Activated CD4-positive, alpha-beta memory T cell treated with anti-CD3 and anti-CD28 coated beads for 36 hours (primary cell): ENCODE measurements at regions not wholly inside any gene's neighbourhood (a gene's known extent, or its start where the extent isn't known, plus 50 kb on each side); places are given as distances from the start of the nearest gene placed in this dataset.

ENCODE experiments used
- CTCF ChIA-PET: fragments of 350-600 bp; sonication (Branson Sonifier 250); formaldehyde crosslinking; loops from one replicate; lab custom pipeline; 2021; ENCODE audit warnings: antibody characterized with exemption, inconsistent platforms; lab: Charles Lee
- POLR2A ChIA-PET: fragments of 350-600 bp; sonication (Branson Sonifier 250); formaldehyde crosslinking; loops from one replicate; lab custom pipeline; 2021; ENCODE audit warnings: antibody characterized with exemption; lab: Charles Lee
- DNase-seq: peaks from one replicate; pipeline ENCODE4 v3.0.0-alpha.2; 2020
- H3K27ac Mint-ChIP-seq: one replicate; pipeline ENCODE4 v1.8.0; 2021; ENCODE audit warnings: mixed read lengths
- H3K27me3 Mint-ChIP-seq: one replicate; pipeline ENCODE4 v1.8.0; 2021; ENCODE audit warnings: mixed read lengths
- H3K36me3 Mint-ChIP-seq: one replicate; pipeline ENCODE4 v1.8.0; 2021; ENCODE audit warnings: mixed read lengths
- H3K4me1 Mint-ChIP-seq: one replicate; pipeline ENCODE4 v1.8.0; 2021; ENCODE audit warnings: low read depth, mixed read lengths
- H3K4me3 Mint-ChIP-seq: one replicate; pipeline ENCODE4 v1.8.0; 2021; ENCODE audit warnings: mild to moderate bottlenecking, mixed read lengths
- H3K9me3 Mint-ChIP-seq: one replicate; pipeline ENCODE4 v1.8.0; 2021; ENCODE audit warnings: mixed read lengths
- intact Hi-C: fragments of 100-400 bp; cut with micrococcal nuclease; formaldehyde crosslinking; loops from one replicate; pipeline ENCODE4 v1.15.1; 2023

DNA sequence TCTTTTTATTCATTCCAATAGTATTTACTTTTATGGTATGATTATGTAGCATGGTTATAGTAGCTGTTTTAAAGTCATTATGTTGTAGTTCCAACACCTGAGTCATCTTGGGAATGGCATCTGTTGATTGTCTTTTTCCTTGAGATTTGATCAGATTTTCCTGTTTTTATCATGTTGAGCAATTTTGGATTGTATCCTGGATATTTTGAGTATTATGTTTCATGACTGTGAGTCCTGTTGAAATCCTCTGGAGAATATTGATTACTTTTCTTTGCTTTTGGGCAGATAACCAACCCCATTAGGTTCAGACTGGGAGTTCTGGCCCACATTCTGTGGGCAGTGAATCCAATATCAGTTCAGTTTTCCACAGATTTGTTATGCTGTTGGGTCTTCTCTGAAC lies 163.2 kb upstream of the SPRED2 start:
- Mint-ChIP-seq H3K9me3 (no peaks in the 10 kb centered on the region), H3K36me3 (no peaks in the 10 kb centered on the region), H3K27me3 (peaks cover 11% of the 10 kb centered on the region), H3K27ac (no peak overlapping the region), H3K4me1 (no peaks in the 10 kb centered on the region), H3K4me3 (no peak overlapping the region)
- DNase-seq, result no peak
- intact Hi-C loops, result no loop called here
- ChIA-PET POLR2A (no interaction called here), CTCF (no interaction called here)

- Mint-ChIP-seq H3K36me3 (no peaks in the 10 kb centered on the region), H3K4me1 (no peaks in the 10 kb centered on the region), H3K27ac (no peak overlapping the region), H3K4me3 (no peak overlapping the region), H3K9me3 (no peaks in the 10 kb centered on the region), H3K27me3 (peaks cover 13% of the 10 kb centered on the region)
- no peak for DNase-seq
- intact Hi-C loops, result no loop called here
- ChIA-PET POLR2A (no interaction called here), CTCF (no interaction called here)
Observed at GRCh38 chr2:65594150-65594549, 161.8 kb upstream of the SPRED2 start.

GRCh38 chr2:65589667-65590066 lies 157.3 kb upstream of the SPRED2 start:
- no peak overlapping the region for H3K4me3 Mint-ChIP-seq
- H3K36me3 Mint-ChIP-seq, result no peaks in the 10 kb centered on the region

DNA sequence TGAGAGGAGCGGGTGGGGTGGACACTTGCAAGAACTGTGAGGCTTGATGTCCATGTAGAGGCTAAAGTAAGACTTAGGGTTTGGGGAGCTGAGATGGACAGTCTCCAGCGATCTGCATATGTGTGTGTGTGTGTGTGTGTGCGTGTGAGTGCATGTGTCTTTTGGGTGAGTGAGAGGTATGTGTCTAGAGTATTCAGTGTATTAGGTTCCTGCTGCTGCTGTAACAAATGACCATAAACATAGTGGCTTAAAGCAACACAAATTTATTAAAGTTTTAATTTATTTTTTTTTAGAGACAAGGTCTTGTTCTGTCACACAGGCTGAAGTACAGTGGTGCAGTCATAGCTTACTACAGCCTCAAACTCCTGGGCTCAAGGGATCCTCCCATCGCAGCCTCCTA lies 155.4 kb upstream of the SPRED2 start:
- no peaks in the 10 kb centered on the region for H3K36me3 Mint-ChIP-seq
- ChIA-PET POLR2A (no interaction called here), CTCF (no interaction called here)
- H3K4me1 Mint-ChIP-seq, result no peaks in the 10 kb centered on the region
- no peak overlapping the region for H3K27ac Mint-ChIP-seq
- no peaks in the 10 kb centered on the region for H3K9me3 Mint-ChIP-seq
- no peak for DNase-seq
- H3K4me3 Mint-ChIP-seq, result no peak overlapping the region
- peaks cover 13% of the 10 kb centered on the region for H3K27me3 Mint-ChIP-seq
- intact Hi-C loops, result no loop called here

More at GRCh38 chr2:65589667-65590066, 157.3 kb upstream of the SPRED2 start:
- intact Hi-C loops, result no loop called here
- ChIA-PET POLR2A (no interaction called here), CTCF (no interaction called here)
- no peaks in the 10 kb centered on the region for H3K9me3 Mint-ChIP-seq
- H3K27me3 Mint-ChIP-seq, result peaks cover 13% of the 10 kb centered on the region
- DNase-seq, result no peak
- H3K27ac Mint-ChIP-seq, result no peak overlapping the region
- H3K4me1 Mint-ChIP-seq, result no peaks in the 10 kb centered on the region

DNA sequence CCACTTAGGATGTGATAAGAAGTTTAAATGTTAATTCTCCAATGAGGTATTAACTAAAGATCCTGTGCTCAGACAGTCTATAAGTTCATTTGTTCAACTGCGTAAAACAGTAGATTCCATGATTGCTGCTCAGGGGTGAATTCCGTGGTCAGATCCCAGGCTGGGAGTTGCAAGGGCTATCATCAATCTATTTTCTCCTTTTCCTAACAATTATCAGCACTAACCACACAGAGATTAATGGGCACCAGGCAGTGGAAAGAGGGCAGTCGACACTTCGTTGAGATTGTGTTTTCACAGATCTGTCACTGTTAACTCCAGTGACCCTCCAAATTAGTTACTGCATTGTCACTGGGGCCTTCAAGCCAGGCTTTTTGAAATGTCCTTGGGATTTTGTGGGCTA lies 154.1 kb upstream of the SPRED2 start:
- no peaks in the 10 kb centered on the region for H3K4me1 Mint-ChIP-seq
- H3K4me3 Mint-ChIP-seq, result no peak overlapping the region
- ChIA-PET CTCF (no interaction called here), POLR2A (no interaction called here)
- no peak overlapping the region for H3K27ac Mint-ChIP-seq
- peaks cover 12% of the 10 kb centered on the region for H3K27me3 Mint-ChIP-seq
- no peaks in the 10 kb centered on the region for H3K9me3 Mint-ChIP-seq
- intact Hi-C loops, result no loop called here
- no peak for DNase-seq
- H3K36me3 Mint-ChIP-seq, result no peaks in the 10 kb centered on the region

- intact Hi-C loops, result no loop called here
- H3K4me3 Mint-ChIP-seq, result no peak overlapping the region
- ChIA-PET POLR2A (no interaction called here), CTCF (no interaction called here)
- peaks cover 3% of the 10 kb centered on the region for H3K27me3 Mint-ChIP-seq
- no peaks in the 10 kb centered on the region for H3K9me3 Mint-ChIP-seq
- DNase-seq, result no peak
- no peak overlapping the region for H3K27ac Mint-ChIP-seq
- H3K36me3 Mint-ChIP-seq, result no peaks in the 10 kb centered on the region
- no peaks in the 10 kb centered on the region for H3K4me1 Mint-ChIP-seq
Observed at GRCh38 chr2:65583061-65583460, 150.7 kb upstream of the SPRED2 start.

DNA sequence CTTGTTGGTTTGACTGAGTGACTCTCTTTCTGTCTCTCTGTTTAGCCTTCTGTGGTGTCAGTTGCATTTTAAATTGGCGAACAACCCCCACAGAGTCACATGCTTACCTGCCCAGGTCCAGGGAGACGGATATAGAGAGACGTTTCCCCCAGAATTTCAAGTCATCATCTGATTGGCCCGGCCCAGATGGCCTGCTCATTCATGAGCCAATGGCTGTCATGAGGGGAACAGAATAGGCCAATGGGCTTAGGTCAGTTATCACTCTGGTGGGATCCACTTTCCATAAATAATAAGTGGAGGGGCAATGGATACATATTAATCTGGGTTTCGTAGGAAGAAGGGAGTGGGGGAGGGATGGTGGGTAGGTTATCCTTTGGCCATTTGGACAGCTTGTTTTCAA lies 150.0 kb upstream of the SPRED2 start:
- no peak overlapping the region for H3K27ac Mint-ChIP-seq
- intact Hi-C loops, result no loop called here
- no peaks in the 10 kb centered on the region for H3K4me1 Mint-ChIP-seq
- no peak overlapping the region for H3K4me3 Mint-ChIP-seq
- H3K27me3 Mint-ChIP-seq, result peaks cover 5% of the 10 kb centered on the region
- no peak for DNase-seq
- CTCF ChIA-PET, result interaction anchor here (1.2 kb wide), 1 partner anchor 9 kb away, joined by 5 read pairs; no protein-coding TSS in a partner anchor
- POLR2A ChIA-PET, result no interaction called here
- H3K9me3 Mint-ChIP-seq, result no peaks in the 10 kb centered on the region
- no peaks in the 10 kb centered on the region for H3K36me3 Mint-ChIP-seq

- no peak overlapping the region for H3K27ac Mint-ChIP-seq
- no peaks in the 10 kb centered on the region for H3K36me3 Mint-ChIP-seq
- no peaks in the 10 kb centered on the region for H3K4me1 Mint-ChIP-seq
- CTCF ChIA-PET, result no interaction called here
- POLR2A ChIA-PET, result no interaction called here
- DNase-seq, result no peak
- no peaks in the 10 kb centered on the region for H3K9me3 Mint-ChIP-seq
- peaks cover 2% of the 10 kb centered on the region for H3K27me3 Mint-ChIP-seq
- intact Hi-C loops, result no loop called here
- H3K4me3 Mint-ChIP-seq, result no peak overlapping the region
Observed at GRCh38 chr2:65580824-65581223, 148.4 kb upstream of the SPRED2 start.

GRCh38 chr2:65579506-65580235 lies 147.3 kb upstream of the SPRED2 start:
- Mint-ChIP-seq H3K9me3 (no peaks in the 10 kb centered on the region), H3K4me1 (no peaks in the 10 kb centered on the region), H3K36me3 (no peaks in the 10 kb centered on the region), H3K4me3 (no peak overlapping the region), H3K27ac (no peak overlapping the region), H3K27me3 (peaks cover 2% of the 10 kb centered on the region)
- intact Hi-C loops, result no loop called here
- POLR2A ChIA-PET, result no interaction called here
- CTCF ChIA-PET, result no interaction called here
- no peak for DNase-seq

- Mint-ChIP-seq H3K4me1 (peaks cover 3% of the 10 kb centered on the region), H3K4me3 (no peak overlapping the region), H3K27me3 (peaks cover 2% of the 10 kb centered on the region), H3K27ac (no peak overlapping the region), H3K36me3 (no peaks in the 10 kb centered on the region), H3K9me3 (no peaks in the 10 kb centered on the region)
- no peak for DNase-seq
- ChIA-PET CTCF (no interaction called here), POLR2A (no interaction called here)
- intact Hi-C loops, result no loop called here
Observed at GRCh38 chr2:65577654-65578053, 145.3 kb upstream of the SPRED2 start.

GRCh38 chr2:65576861-65577601 lies 144.6 kb upstream of the SPRED2 start:
- DNase-seq, result no peak
- Mint-ChIP-seq H3K4me1 (peaks cover 3% of the 10 kb centered on the region), H3K36me3 (no peaks in the 10 kb centered on the region), H3K9me3 (no peaks in the 10 kb centered on the region), H3K27me3 (peaks cover 2% of the 10 kb centered on the region), H3K4me3 (no peak overlapping the region), H3K27ac (no peak overlapping the region)
- ChIA-PET POLR2A (no interaction called here), CTCF (no interaction called here)
- intact Hi-C loops, result no loop called here

DNA sequence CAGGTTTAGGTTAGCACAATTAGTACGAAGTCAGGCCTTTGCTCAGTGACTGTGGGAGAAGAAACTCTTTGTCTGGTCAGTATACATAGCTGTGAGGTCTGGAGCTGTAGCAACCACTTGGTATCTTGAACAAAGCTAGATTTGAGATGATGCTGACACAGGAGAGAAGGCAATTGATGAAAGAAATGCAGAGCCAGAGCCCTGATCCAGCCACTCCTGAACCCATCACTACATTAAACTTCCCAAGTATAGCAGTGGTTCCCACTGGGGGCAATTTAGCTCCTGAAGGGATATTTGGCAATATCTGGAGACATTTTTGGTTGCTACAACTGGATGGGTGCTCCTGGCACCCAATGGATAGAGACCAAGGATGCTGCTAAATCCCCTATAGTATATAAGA lies 143.9 kb upstream of the SPRED2 start:
- POLR2A ChIA-PET, result no interaction called here
- CTCF ChIA-PET, result interaction anchor here (0.6 to 1.3 kb wide), 2 partner anchors 25 to 511 kb away, joined by 3 to 4 read pairs; no protein-coding TSS in a partner anchor
- H3K27ac Mint-ChIP-seq, result no peak overlapping the region
- DNase-seq, result no peak
- H3K4me3 Mint-ChIP-seq, result no peak overlapping the region
- no peaks in the 10 kb centered on the region for H3K36me3 Mint-ChIP-seq
- intact Hi-C loops, result no loop called here
- peaks cover 2% of the 10 kb centered on the region for H3K27me3 Mint-ChIP-seq
- H3K9me3 Mint-ChIP-seq, result no peaks in the 10 kb centered on the region
- H3K4me1 Mint-ChIP-seq, result peaks cover 3% of the 10 kb centered on the region

- DNase-seq, result no peak
- Mint-ChIP-seq H3K9me3 (no peaks in the 10 kb centered on the region), H3K4me1 (peaks cover 3% of the 10 kb centered on the region), H3K36me3 (no peaks in the 10 kb centered on the region), H3K4me3 (no peak overlapping the region), H3K27ac (no peak overlapping the region), H3K27me3 (peaks cover 2% of the 10 kb centered on the region)
- ChIA-PET POLR2A (no interaction called here), CTCF (interaction anchor here (1.3 kb wide), 1 partner anchor 510 kb away, joined by 3 read pairs; no protein-coding TSS in a partner anchor)
- intact Hi-C loops, result no loop called here
Observed at GRCh38 chr2:65574993-65575392, 142.6 kb upstream of the SPRED2 start.
